HCT116 (cell line): ENCODE measurements at regions not wholly inside any gene's neighbourhood (a gene's known extent, or its start where the extent isn't known, plus 50 kb on each side); places are given as distances from the start of the nearest gene placed in this dataset.

Experiments
- ATAC-seq: fragments of 200-7000 bp; cut with Tn5 transposase; 2 replicates; pipeline ENCODE4 v1.9.1; 2020; ENCODE audit warnings: mild to moderate bottlenecking, moderate library complexity
- BruUV-seq: library from RNA; stranded (reverse); fragments of 400-500 nt; replicated peaks from 2 replicates; lab custom pipeline; 2021; lab: Mats Ljungman, UMichigan
- CTCF ChIA-PET: fragments of 300-600 bp; sonication (Branson Sonifier 250); formaldehyde crosslinking; loops from one replicate; lab custom pipeline; 2021; ENCODE audit warnings: antibody characterized with exemption; lab: Charles Lee
- POLR2A ChIA-PET: fragments of 300-600, 350-600 bp; sonication (Branson Sonifier 250); formaldehyde crosslinking; loops from one replicate; lab custom pipeline; 2021; ENCODE audit warnings: antibody characterized with exemption; lab: Charles Lee
- RAD21 ChIA-PET, 2 experiments: fragments of 300-600 bp; sonication (Branson Sonifier 250); formaldehyde crosslinking; loops; one replicate each; lab custom pipeline; 2023; ENCODE audit warnings: low total read pairs in 2 of 2; ENCODE audit not compliant: uncharacterized antibody in 2 of 2, unreplicated experiment in 2 of 2, low non-redundant PET in 1 of 2; lab: Charles Lee
- DNase-seq: peaks from one replicate; pipeline ENCODE4 v3.0.0-alpha.2; 2010; ENCODE audit warnings: low read depth, low spot score
- H2AFZ ChIP-seq: fragments of 200-600 bp; shearing (Covaris generic), sonication (generic); 2 replicates; pipeline ENCODE4 v1.6.1; 2017; ENCODE audit warnings: low read depth, mixed run types, mixed read lengths, antibody characterized with exemption, low read length; ENCODE audit not compliant: poor library complexity, severe bottlenecking
- H3K27ac ChIP-seq: 2 replicates; pipeline ENCODE4 v1.5.1; 2012; ENCODE audit warnings: low read depth, low read length
- H3K27me3 ChIP-seq: fragments of 200-600 bp; sonication (generic); 2 replicates; pipeline ENCODE4 v1.6.1; 2016; ENCODE audit warnings: mixed run types, low read length, mixed read lengths; ENCODE audit not compliant: insufficient read depth
- H3K36me3 ChIP-seq, 2 experiments: fragments of 200-500 bp in 1 of 2; fragments of 200-600 bp in 1 of 2; sonication (Bioruptor generic) in 1 of 2; sonication (generic) in 1 of 2; 2 replicates each; pipeline versions ENCODE4 v1.5.1 to v1.6.1; 2014 to 2016; ENCODE audit warnings: low read length in 2 of 2, inconsistent platforms in 1 of 2, mixed read lengths in 1 of 2, mixed run types in 1 of 2; ENCODE audit not compliant: insufficient read depth in 2 of 2, control insufficient read depth in 1 of 2
- H3K4me1 ChIP-seq, 2 experiments: fragments of 200-600 bp in 1 of 2; sonication (generic) in 1 of 2; 2 replicates each; pipeline versions ENCODE4 v1.5.1 to v1.6.1; 2012 to 2017; ENCODE audit warnings: low read length in 2 of 2, inconsistent platforms in 1 of 2, mild to moderate bottlenecking in 1 of 2, mixed read lengths in 1 of 2, mixed run types in 1 of 2, moderate library complexity in 1 of 2; ENCODE audit not compliant: insufficient read depth in 2 of 2, control insufficient read depth in 1 of 2
- H3K4me2 ChIP-seq: fragments of 200-600 bp; sonication (generic); 2 replicates; pipeline ENCODE4 v1.6.1; 2017; ENCODE audit warnings: mixed run types, low read length, mixed read lengths
- H3K4me3 ChIP-seq, 2 experiments: fragments of 200-600 bp in 1 of 2; sonication (generic) in 1 of 2; replicated peaks in 1 of 2; 2 replicates each; pipeline ENCODE4 v1.5.1; 2011 to 2016; ENCODE audit warnings: low read length in 2 of 2, control low read depth in 1 of 2, low read depth in 1 of 2, mild to moderate bottlenecking in 1 of 2, mixed read lengths in 1 of 2, mixed run types in 1 of 2
- H3K79me2 ChIP-seq: fragments of 200-600 bp; sonication (generic); 2 replicates; pipeline ENCODE4 v1.6.1; 2017; ENCODE audit warnings: mild to moderate bottlenecking, mixed run types, low read length, moderate library complexity, mixed read lengths; ENCODE audit not compliant: insufficient read depth
- H3K9ac ChIP-seq: fragments of 200-600 bp; sonication (generic); 2 replicates; pipeline ENCODE4 v1.6.1; 2016; ENCODE audit warnings: low read length, mixed read lengths
- H3K9me2 ChIP-seq: fragments of 200-600 bp; sonication (generic), shearing (Covaris generic); 2 replicates; pipeline ENCODE4 v1.6.1; 2017; ENCODE audit warnings: mixed run types, mild to moderate bottlenecking, moderate library complexity; ENCODE audit not compliant: insufficient read depth
- H3K9me3 ChIP-seq, 2 experiments: fragments of 200-500 bp in 1 of 2; fragments of 200-600 bp in 1 of 2; sonication (Bioruptor generic) in 1 of 2; sonication (generic) in 1 of 2; 2 replicates each; pipeline ENCODE4 v1.6.1; 2014 to 2017; ENCODE audit warnings: low read length in 2 of 2, mixed read lengths in 2 of 2, inconsistent platforms in 1 of 2, low read depth in 1 of 2, mild to moderate bottlenecking in 1 of 2, mixed run types in 1 of 2, moderate library complexity in 1 of 2; ENCODE audit not compliant: control insufficient read depth in 1 of 2, insufficient read depth in 1 of 2
- H4K20me1 ChIP-seq: fragments of 200-600 bp; sonication (generic), shearing (Covaris generic); 2 replicates; pipeline ENCODE4 v1.6.1; 2017; ENCODE audit warnings: mixed run types, mild to moderate bottlenecking, moderate library complexity; ENCODE audit not compliant: insufficient read depth
- CBX3 ChIP-seq: IDR thresholded peaks from 2 replicates; pipeline ENCODE4 v1.6.1; 2012; ENCODE audit warnings: low read depth
- CTCF ChIP-seq, 3 experiments: fragments of 200-600 bp in 1 of 3; sonication (generic) in 1 of 3; IDR thresholded peaks in 2 of 3; conservative IDR thresholded peaks in 1 of 3; 2 replicates each; pipeline ENCODE4 v1.5.1; 2012 to 2017; ENCODE audit warnings: low read depth in 2 of 3, low read length in 2 of 3, antibody characterized with exemption in 1 of 3, borderline replicate concordance in 1 of 3, control low read depth in 1 of 3, mild to moderate bottlenecking in 1 of 3, mixed read lengths in 1 of 3, mixed run types in 1 of 3, moderate library complexity in 1 of 3; ENCODE audit not compliant: insufficient read depth in 1 of 3
- ELF1 ChIP-seq: IDR thresholded peaks from 2 replicates; pipeline ENCODE4 v1.6.1; 2012; ENCODE audit warnings: low read depth, borderline replicate concordance
- EZH2 ChIP-seq: fragments of 200-600 bp; sonication (generic); IDR thresholded peaks from 2 replicates; pipeline ENCODE4 v1.6.1; 2017; ENCODE audit warnings: antibody characterized with exemption, mixed run types
- EZH2phosphoT487 ChIP-seq: fragments of 200-600 bp; IDR thresholded peaks from 2 replicates; pipeline ENCODE4 v1.6.1; 2018; ENCODE audit warnings: antibody characterized with exemption, borderline replicate concordance
- JUND ChIP-seq: IDR thresholded peaks from 2 replicates; pipeline ENCODE4 v1.6.1; 2012
- MAX ChIP-seq: IDR thresholded peaks from 2 replicates; pipeline ENCODE4 v1.6.1; 2012
- SIN3A ChIP-seq: IDR thresholded peaks from 2 replicates; pipeline ENCODE4 v1.6.1; 2012; ENCODE audit warnings: low read depth
- SP1 ChIP-seq: IDR thresholded peaks from 2 replicates; pipeline ENCODE4 v1.6.1; 2012; ENCODE audit warnings: low read depth
- SRF ChIP-seq: IDR thresholded peaks from 2 replicates; pipeline ENCODE4 v1.6.1; 2012; ENCODE audit warnings: low read depth
- TCF7L2 ChIP-seq: IDR thresholded peaks from 2 replicates; pipeline ENCODE4 v1.7.0; 2011; ENCODE audit warnings: borderline replicate concordance, inconsistent platforms; ENCODE audit not compliant: insufficient read depth, insufficient read length; ENCODE audit errors: extremely low read depth
- YY1 ChIP-seq: IDR thresholded peaks from 2 replicates; pipeline ENCODE4 v1.6.1; 2011; ENCODE audit warnings: low read length, low read depth, moderate library complexity, mild to moderate bottlenecking; ENCODE audit not compliant: insufficient replicate concordance; ENCODE audit errors: extremely low read depth
- ZBTB33 ChIP-seq: IDR thresholded peaks from 2 replicates; pipeline ENCODE4 v1.6.1; 2011; ENCODE audit warnings: mild to moderate bottlenecking, low read length, moderate library complexity; ENCODE audit not compliant: insufficient replicate concordance; ENCODE audit errors: extremely low read depth
- intact Hi-C: fragments of 100-400 bp; cut with micrococcal nuclease; formaldehyde crosslinking; loops from 2 replicates; pipeline ENCODE4 v1.10.0; 2022

DNA sequence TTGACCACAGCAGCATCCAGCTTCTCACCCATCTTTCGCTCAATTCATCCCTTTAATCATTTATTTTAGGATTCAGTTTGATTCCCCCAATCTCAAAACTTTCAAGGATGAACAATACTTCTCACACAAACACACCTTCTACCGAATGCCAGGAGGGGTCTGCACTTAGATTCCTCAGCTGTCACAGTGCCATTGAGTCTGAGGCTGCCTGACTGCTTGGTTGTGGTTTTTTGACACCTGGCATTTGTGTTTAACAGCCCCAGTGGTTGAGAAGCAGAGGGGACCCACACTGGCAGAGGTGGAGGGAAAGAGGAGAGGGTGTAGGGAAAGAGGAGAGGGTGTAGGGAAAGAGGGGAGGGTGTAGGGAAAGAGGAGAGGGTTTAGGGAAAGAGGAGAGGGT is 54.9 kb downstream of the PALM2AKAP2 start (continued):
- TF ChIP-seq ZBTB33: no peak
- no peak for TF ChIP-seq ELF1
- no peak for TF ChIP-seq TCF7L2
- TF ChIP-seq EZH2phosphoT487: no peak
- TF ChIP-seq EZH2: no peak
- TF ChIP-seq SRF: no peak
- no peak for TF ChIP-seq SIN3A

GRCh38 chr9:109843641-109844040 is 63.6 kb downstream of the PALM2AKAP2 start:
- H3K4me2 ChIP-seq: no peak overlapping the region
- no peak overlapping the region for H3K9ac ChIP-seq
- H4K20me1 ChIP-seq: no peaks in the 10 kb centered on the region
- H3K9me2 ChIP-seq: no peaks in the 10 kb centered on the region
- H3K27ac ChIP-seq: no peak overlapping the region
- H2AFZ ChIP-seq: no peak overlapping the region
- H3K4me1 ChIP-seq: no peaks in the 10 kb centered on the region
- CTCF ChIA-PET: no interaction called here
- intact Hi-C loops: no loop called here
- peaks cover 22% of the 10 kb centered on the region for H3K27me3 ChIP-seq
- RAD21 ChIA-PET: no interaction called here
- DNase-seq (no peak), ATAC-seq (no peak)
- no peak for TF ChIP-seq SP1
- no peak for TF ChIP-seq CBX3
- TF ChIP-seq JUND: no peak
- TF ChIP-seq CTCF (IDR thresholded peaks at IDR 0.05 in 2 of 3, conservative IDR thresholded peaks at IDR 0.05 in 1 of 3; ENCODE audit: borderline replicate concordance in 1 of 3, insufficient read depth in 1 of 3, low read depth in 2 of 3, low read length in 2 of 3): no peak
- no peak for TF ChIP-seq YY1
- TF ChIP-seq EZH2phosphoT487: no peak
- no peak for TF ChIP-seq MAX
- no peak for TF ChIP-seq SRF
- POLR2A ChIA-PET: no interaction called here
- no peak overlapping the region for H3K4me3 ChIP-seq
- H3K36me3 ChIP-seq: no peaks in the 10 kb centered on the region
- H3K9me3 ChIP-seq: no peaks in the 10 kb centered on the region
- no peaks in the 10 kb centered on the region for H3K79me2 ChIP-seq
- no TSS peak for BruUV-seq
